Activated CD4-positive, alpha-beta T cell treated with anti-CD3 and anti-CD28 coated beads, Interleukin-2, amount 50 U/mL, for 48 hours (primary cell): ENCODE measurements at regions not wholly inside any gene's neighbourhood (a gene's known extent, or its start where the extent isn't known, plus 50 kb on each side); places are given as distances from the start of the nearest gene placed in this dataset.
"Not testable (repeated sequence)": the region's sequence is repeated elsewhere in the genome, so short reads cannot be mapped to it uniquely, and the experiment has no call there.

Source experiments
- DNase-seq, 2 experiments: peaks; one replicate each; pipeline ENCODE4 v3.0.0-alpha.2; 2020

GRCh38 chr17:71849783-71850768 is 270.7 kb upstream of the SOX9 start:
- DNase-seq = no peak

GRCh38 chr17:71850812-71851211 is 270.0 kb upstream of the SOX9 start:
- DNase-seq = no peak

- no peak for DNase-seq
Measured at GRCh38 chr17:71855010-71855409, 265.8 kb upstream of the SOX9 start.

GRCh38 chr17:71864755-71865154 is 256.1 kb upstream of the SOX9 start:
- no peak for DNase-seq

- DNase-seq = no peak
Measured at GRCh38 chr17:71866095-71866494, 254.7 kb upstream of the SOX9 start.

GRCh38 chr17:71869293-71869692 is 251.5 kb upstream of the SOX9 start:
- no peak for DNase-seq

- no peak for DNase-seq
Measured at GRCh38 chr17:71869841-71870545, 250.8 kb upstream of the SOX9 start.

- no peak for DNase-seq
Measured at GRCh38 chr17:71870546-71870862, 250.3 kb upstream of the SOX9 start.

- no peak for DNase-seq
Measured at GRCh38 chr17:71872843-71873485, 247.9 kb upstream of the SOX9 start.

GRCh38 chr17:71874773-71875172 is 246.0 kb upstream of the SOX9 start:
- DNase-seq = not testable (repeated sequence)

GRCh38 chr17:71878271-71878670 is 242.5 kb upstream of the SOX9 start:
- DNase-seq = no peak

- DNase-seq = no peak
Measured at GRCh38 chr17:71878998-71879397, 241.8 kb upstream of the SOX9 start.

GRCh38 chr17:71881041-71881440 is 239.8 kb upstream of the SOX9 start:
- DNase-seq = no peak

GRCh38 chr17:71881581-71881980 is 239.2 kb upstream of the SOX9 start:
- no peak for DNase-seq

- DNase-seq = no peak
Measured at GRCh38 chr17:71883258-71883657, 237.6 kb upstream of the SOX9 start.

GRCh38 chr17:71883845-71884244 is 237.0 kb upstream of the SOX9 start:
- no peak for DNase-seq

GRCh38 chr17:71885662-71886061 is 235.2 kb upstream of the SOX9 start:
- DNase-seq = no peak

GRCh38 chr17:71899317-71899716 is 221.5 kb upstream of the SOX9 start:
- DNase-seq = no peak

GRCh38 chr17:71900621-71901229 is 220.1 kb upstream of the SOX9 start:
- DNase-seq = no peak

- DNase-seq = no peak
Measured at GRCh38 chr17:71902894-71903506, 217.8 kb upstream of the SOX9 start.

- DNase-seq = no peak
Measured at GRCh38 chr17:71905376-71906031, 215.3 kb upstream of the SOX9 start.

GRCh38 chr17:71909155-71909554 is 211.7 kb upstream of the SOX9 start:
- no peak for DNase-seq
